A204.1 (cell line): ENCODE measurements at regions not wholly inside any gene's neighbourhood (a gene's known extent, or its start where the extent isn't known, plus 50 kb on each side); places are given as distances from the start of the nearest gene placed in this dataset.

Source experiments
- FAIRE-seq: peaks from 2 replicates; lab custom pipeline; 2012; peaks lifted over from hg19 to GRCh38; lab: Jason Lieb, UNC

GRCh38 chr6:14398953-14399352, 281.4 kb downstream of the CD83 start:
- no peak for FAIRE-seq

- no peak for FAIRE-seq
These were observed 282.1 kb downstream of the CD83 start for GRCh38 chr6:14399635-14400034.

- FAIRE-seq: no peak
These were observed 283.7 kb downstream of the CD83 start for GRCh38 chr6:14401246-14401645.

- FAIRE-seq: no peak
These were observed 289.2 kb downstream of the CD83 start for GRCh38 chr6:14406614-14407331.

GRCh38 chr6:14408446-14408845, 290.9 kb downstream of the CD83 start:
- FAIRE-seq: no peak

GRCh38 chr6:14412026-14412425, 294.5 kb downstream of the CD83 start:
- FAIRE-seq: no peak

GRCh38 chr6:14415452-14415851, 297.9 kb downstream of the CD83 start:
- no peak for FAIRE-seq

GRCh38 chr6:14417377-14417776, 299.8 kb downstream of the CD83 start:
- no peak for FAIRE-seq

GRCh38 chr6:14419224-14419623, 301.7 kb downstream of the CD83 start:
- FAIRE-seq: peak; percentile 40

GRCh38 chr6:14422061-14422460, 304.5 kb downstream of the CD83 start:
- no peak for FAIRE-seq

- FAIRE-seq: no peak
These were observed 305.3 kb downstream of the CD83 start for GRCh38 chr6:14422917-14423316.

GRCh38 chr6:14423330-14423729, 305.8 kb downstream of the CD83 start:
- FAIRE-seq: no peak

GRCh38 chr6:14423955-14424354, 306.4 kb downstream of the CD83 start:
- no peak for FAIRE-seq

GRCh38 chr6:14425805-14426204, 308.2 kb downstream of the CD83 start:
- no peak for FAIRE-seq

- FAIRE-seq: no peak
These were observed 308.7 kb downstream of the CD83 start for GRCh38 chr6:14426281-14426680.

- no peak for FAIRE-seq
These were observed 310.7 kb downstream of the CD83 start for GRCh38 chr6:14428269-14428668.

- no peak for FAIRE-seq
These were observed 311.8 kb downstream of the CD83 start for GRCh38 chr6:14429396-14429795.

GRCh38 chr6:14430218-14430617, 312.6 kb downstream of the CD83 start:
- no peak for FAIRE-seq

- no peak for FAIRE-seq
These were observed 314.1 kb downstream of the CD83 start for GRCh38 chr6:14431385-14432330.

GRCh38 chr6:14434916-14435690, 317.5 kb downstream of the CD83 start:
- no peak for FAIRE-seq

GRCh38 chr6:14436592-14437132, 319.1 kb downstream of the CD83 start:
- no peak for FAIRE-seq

- FAIRE-seq: no peak
These were observed 321.8 kb downstream of the CD83 start for GRCh38 chr6:14439419-14439818.
